ENCODE measurements at regions not wholly inside any gene's neighbourhood (a gene's known extent, or its start where the extent isn't known, plus 50 kb on each side); places are given as distances from the start of the nearest gene placed in this dataset.

DNA sequence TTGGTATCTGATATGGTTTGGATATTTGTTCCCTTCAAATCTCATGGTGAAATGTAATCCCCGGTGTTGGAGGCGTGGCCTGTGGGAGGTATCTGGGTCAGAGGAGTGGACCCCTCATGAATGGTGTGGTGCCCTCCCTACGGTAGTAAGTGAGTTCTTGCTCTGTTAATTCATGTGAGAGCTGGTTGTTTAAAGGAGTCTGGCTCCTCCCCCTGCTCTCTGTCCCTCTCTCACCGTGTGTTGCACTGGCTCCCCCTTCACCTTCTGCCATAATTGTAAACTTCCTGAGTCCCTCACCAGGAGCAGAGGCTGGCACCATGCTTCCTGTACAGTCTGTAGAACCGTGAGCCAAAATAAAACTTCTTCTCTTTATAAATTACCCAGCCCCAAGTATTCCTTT lies 246.9 kb upstream of the AGTR1 start (continued):
- TF ChIP-seq ZNF331 (CRISPR knock-in tag; IDR thresholded peaks at IDR 0.05; ENCODE audit: low read depth) (no peak), NANOG (IDR thresholded peaks at IDR 0.05; ENCODE audit: borderline replicate concordance) (no peak), JUNB (IDR thresholded peaks at IDR 0.05; ENCODE audit: unreplicated experiment) (no peak), CREB1 (CRISPR knock-in tag; IDR thresholded peaks at IDR 0.05; ENCODE audit: low read depth) (no peak), EZH2phosphoT487 (IDR thresholded peaks at IDR 0.05; ENCODE audit: unreplicated experiment) (no peak)
- TF ChIP-seq, protein P1, sequence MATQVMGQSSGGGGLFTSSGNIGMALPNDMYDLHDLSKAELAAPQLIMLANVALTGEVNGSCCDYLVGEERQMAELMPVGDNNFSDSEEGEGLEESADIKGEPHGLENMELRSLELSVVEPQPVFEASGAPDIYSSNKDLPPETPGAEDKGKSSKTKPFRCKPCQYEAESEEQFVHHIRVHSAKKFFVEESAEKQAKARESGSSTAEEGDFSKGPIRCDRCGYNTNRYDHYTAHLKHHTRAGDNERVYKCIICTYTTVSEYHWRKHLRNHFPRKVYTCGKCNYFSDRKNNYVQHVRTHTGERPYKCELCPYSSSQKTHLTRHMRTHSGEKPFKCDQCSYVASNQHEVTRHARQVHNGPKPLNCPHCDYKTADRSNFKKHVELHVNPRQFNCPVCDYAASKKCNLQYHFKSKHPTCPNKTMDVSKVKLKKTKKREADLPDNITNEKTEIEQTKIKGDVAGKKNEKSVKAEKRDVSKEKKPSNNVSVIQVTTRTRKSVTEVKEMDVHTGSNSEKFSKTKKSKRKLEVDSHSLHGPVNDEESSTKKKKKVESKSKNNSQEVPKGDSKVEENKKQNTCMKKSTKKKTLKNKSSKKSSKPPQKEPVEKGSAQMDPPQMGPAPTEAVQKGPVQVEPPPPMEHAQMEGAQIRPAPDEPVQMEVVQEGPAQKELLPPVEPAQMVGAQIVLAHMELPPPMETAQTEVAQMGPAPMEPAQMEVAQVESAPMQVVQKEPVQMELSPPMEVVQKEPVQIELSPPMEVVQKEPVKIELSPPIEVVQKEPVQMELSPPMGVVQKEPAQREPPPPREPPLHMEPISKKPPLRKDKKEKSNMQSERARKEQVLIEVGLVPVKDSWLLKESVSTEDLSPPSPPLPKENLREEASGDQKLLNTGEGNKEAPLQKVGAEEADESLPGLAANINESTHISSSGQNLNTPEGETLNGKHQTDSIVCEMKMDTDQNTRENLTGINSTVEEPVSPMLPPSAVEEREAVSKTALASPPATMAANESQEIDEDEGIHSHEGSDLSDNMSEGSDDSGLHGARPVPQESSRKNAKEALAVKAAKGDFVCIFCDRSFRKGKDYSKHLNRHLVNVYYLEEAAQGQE (IDR thresholded peaks at IDR 0.05; ENCODE audit: unreplicated experiment) = no peak

DNA sequence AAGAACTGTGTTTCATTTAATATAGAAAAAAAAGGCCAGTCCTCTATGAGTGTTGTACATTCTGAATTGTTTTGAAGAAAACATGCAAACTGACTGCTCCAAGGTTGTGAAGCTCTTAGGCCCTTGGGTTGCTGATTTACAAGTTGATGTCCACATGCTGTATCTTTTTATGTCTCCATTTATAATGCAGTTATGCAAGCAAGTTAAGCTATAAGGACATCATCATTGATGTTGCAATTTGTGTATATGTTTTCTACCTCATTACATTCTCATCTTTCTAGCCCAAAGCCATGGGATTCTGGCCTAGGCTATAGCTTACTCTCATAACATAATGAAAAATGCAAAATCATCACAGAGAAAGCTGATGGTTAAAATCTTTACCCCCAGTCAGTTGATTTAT lies 245.7 kb upstream of the AGTR1 start:
- TF ChIP-seq ZNF331 (CRISPR knock-in tag; IDR thresholded peaks at IDR 0.05; ENCODE audit: low read depth) (no peak), STAT1 (IDR thresholded peaks at IDR 0.05; ENCODE audit: unreplicated experiment) (no peak), POLR2AphosphoS5 (IDR thresholded peaks at IDR 0.05; ENCODE audit: low read depth) (no peak), ZNF114 (CRISPR knock-in tag; IDR thresholded peaks at IDR 0.05) (no peak)
- TF ChIP-seq, protein P2, sequence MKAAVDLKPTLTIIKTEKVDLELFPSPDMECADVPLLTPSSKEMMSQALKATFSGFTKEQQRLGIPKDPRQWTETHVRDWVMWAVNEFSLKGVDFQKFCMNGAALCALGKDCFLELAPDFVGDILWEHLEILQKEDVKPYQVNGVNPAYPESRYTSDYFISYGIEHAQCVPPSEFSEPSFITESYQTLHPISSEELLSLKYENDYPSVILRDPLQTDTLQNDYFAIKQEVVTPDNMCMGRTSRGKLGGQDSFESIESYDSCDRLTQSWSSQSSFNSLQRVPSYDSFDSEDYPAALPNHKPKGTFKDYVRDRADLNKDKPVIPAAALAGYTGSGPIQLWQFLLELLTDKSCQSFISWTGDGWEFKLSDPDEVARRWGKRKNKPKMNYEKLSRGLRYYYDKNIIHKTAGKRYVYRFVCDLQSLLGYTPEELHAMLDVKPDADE (IDR thresholded peaks at IDR 0.05) = no peak
- TF ChIP-seq, protein P3, sequence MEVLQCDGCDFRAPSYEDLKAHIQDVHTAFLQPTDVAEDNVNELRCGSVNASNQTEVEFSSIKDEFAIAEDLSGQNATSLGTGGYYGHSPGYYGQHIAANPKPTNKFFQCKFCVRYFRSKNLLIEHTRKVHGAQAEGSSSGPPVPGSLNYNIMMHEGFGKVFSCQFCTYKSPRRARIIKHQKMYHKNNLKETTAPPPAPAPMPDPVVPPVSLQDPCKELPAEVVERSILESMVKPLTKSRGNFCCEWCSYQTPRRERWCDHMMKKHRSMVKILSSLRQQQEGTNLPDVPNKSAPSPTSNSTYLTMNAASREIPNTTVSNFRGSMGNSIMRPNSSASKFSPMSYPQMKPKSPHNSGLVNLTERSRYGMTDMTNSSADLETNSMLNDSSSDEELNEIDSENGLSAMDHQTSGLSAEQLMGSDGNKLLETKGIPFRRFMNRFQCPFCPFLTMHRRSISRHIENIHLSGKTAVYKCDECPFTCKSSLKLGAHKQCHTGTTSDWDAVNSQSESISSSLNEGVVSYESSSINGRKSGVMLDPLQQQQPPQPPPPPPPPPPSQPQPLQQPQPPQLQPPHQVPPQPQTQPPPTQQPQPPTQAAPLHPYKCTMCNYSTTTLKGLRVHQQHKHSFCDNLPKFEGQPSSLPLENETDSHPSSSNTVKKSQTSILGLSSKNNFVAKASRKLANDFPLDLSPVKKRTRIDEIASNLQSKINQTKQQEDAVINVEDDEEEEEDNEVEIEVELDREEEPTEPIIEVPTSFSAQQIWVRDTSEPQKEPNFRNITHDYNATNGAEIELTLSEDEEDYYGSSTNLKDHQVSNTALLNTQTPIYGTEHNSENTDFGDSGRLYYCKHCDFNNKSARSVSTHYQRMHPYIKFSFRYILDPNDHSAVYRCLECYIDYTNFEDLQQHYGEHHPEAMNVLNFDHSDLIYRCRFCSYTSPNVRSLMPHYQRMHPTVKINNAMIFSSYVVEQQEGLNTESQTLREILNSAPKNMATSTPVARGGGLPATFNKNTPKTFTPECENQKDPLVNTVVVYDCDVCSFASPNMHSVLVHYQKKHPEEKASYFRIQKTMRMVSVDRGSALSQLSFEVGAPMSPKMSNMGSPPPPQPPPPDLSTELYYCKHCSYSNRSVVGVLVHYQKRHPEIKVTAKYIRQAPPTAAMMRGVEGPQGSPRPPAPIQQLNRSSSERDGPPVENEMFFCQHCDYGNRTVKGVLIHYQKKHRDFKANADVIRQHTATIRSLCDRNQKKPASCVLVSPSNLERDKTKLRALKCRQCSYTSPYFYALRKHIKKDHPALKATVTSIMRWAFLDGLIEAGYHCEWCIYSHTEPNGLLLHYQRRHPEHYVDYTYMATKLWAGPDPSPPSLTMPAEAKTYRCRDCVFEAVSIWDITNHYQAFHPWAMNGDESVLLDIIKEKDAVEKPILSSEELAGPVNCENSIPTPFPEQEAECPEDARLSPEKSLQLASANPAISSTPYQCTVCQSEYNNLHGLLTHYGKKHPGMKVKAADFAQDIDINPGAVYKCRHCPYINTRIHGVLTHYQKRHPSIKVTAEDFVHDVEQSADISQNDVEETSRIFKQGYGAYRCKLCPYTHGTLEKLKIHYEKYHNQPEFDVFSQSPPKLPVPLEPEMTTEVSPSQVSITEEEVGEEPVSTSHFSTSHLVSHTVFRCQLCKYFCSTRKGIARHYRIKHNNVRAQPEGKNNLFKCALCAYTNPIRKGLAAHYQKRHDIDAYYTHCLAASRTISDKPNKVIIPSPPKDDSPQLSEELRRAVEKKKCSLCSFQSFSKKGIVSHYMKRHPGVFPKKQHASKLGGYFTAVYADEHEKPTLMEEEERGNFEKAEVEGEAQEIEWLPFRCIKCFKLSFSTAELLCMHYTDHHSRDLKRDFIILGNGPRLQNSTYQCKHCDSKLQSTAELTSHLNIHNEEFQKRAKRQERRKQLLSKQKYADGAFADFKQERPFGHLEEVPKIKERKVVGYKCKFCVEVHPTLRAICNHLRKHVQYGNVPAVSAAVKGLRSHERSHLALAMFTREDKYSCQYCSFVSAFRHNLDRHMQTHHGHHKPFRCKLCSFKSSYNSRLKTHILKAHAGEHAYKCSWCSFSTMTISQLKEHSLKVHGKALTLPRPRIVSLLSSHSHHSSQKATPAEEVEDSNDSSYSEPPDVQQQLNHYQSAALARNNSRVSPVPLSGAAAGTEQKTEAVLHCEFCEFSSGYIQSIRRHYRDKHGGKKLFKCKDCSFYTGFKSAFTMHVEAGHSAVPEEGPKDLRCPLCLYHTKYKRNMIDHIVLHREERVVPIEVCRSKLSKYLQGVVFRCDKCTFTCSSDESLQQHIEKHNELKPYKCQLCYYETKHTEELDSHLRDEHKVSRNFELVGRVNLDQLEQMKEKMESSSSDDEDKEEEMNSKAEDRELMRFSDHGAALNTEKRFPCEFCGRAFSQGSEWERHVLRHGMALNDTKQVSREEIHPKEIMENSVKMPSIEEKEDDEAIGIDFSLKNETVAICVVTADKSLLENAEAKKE (CRISPR knock-in tag; IDR thresholded peaks at IDR 0.05) = no peak
- Histone ChIP-seq H3K4me3 (no peak overlapping the region), H3F3A (replicated peaks; ENCODE audit: low read depth) (no peaks in the 10 kb centered on the region), H4K20me1 (replicated peaks; ENCODE audit: insufficient read depth) (no peaks in the 10 kb centered on the region), H2AFZ (no peak overlapping the region), H3K4me1 (ENCODE audit: insufficient read depth) (no peaks in the 10 kb centered on the region), H3K79me2 (replicated peaks; ENCODE audit: insufficient read depth) (no peaks in the 10 kb centered on the region), H3K9me2 (ENCODE audit: insufficient read depth) (no peaks in the 10 kb centered on the region), H3K4me2 (no peak overlapping the region), H3K36me3 (ENCODE audit: insufficient read depth) (no peaks in the 10 kb centered on the region), H3K27me3 (ENCODE audit: insufficient read depth) (no peaks in the 10 kb centered on the region), H3K27ac (ENCODE audit: low read depth) (no peak overlapping the region)
- peaks cover 2% of the 10 kb centered on the region for H3K27me3 Mint-ChIP-seq (ENCODE audit: insufficient read depth, low read depth, poor library complexity)
- DNase-seq (ENCODE audit: low spot score) (no peak), ATAC-seq (no peak)
- H3K36me3 Mint-ChIP-seq (ENCODE audit: low read depth) = no peaks in the 10 kb centered on the region
- H3K4me1 Mint-ChIP-seq = no peaks in the 10 kb centered on the region; the same call in 2 of the 3 replicates
- no peaks in the 10 kb centered on the region for H3K9me3 Mint-ChIP-seq
- no peak overlapping the region for H3K27ac Mint-ChIP-seq
- no peak overlapping the region for H3K4me3 Mint-ChIP-seq

Data from GM23338 (cell line).